Forelimb muscle (tissue), 1 donor: ENCODE measurements at regions not wholly inside any gene's neighbourhood (a gene's known extent, or its start where the extent isn't known, plus 50 kb on each side); places are given as distances from the start of the nearest gene placed in this dataset.
"Not testable (repeated sequence)": the region's sequence is repeated elsewhere in the genome, so short reads cannot be mapped to it uniquely, and the experiment has no call there.

Experiments
- DNase-seq: peaks from one replicate; pipeline ENCODE4 v3.0.0-alpha.2; 2013; ENCODE audit warnings: low read depth

GRCh38 chr6:27161115-27161514 lies 86.4 kb upstream of the PRSS16 start:
- DNase-seq, result no peak

DNA sequence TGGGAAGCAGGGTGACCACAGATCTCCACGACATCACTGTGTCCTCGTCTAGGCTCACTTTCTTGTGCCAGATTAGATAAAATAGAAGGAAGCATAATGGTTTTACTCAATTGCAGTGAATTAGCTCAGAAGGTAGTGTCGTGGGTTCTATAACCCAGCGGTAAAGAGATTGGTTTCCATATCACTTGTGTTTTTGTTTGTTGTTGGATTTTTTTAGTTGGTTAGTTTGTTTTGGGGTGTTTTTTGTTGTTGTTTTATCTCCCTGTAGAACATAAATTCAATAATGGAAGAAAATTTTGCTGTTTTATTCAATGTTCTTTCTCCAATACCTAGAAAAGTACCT lies 85.9 kb upstream of the PRSS16 start:
- no peak for DNase-seq

- DNase-seq, result no peak
These were observed 85.4 kb upstream of the PRSS16 start for GRCh38 chr6:27161946-27162603.

DNA sequence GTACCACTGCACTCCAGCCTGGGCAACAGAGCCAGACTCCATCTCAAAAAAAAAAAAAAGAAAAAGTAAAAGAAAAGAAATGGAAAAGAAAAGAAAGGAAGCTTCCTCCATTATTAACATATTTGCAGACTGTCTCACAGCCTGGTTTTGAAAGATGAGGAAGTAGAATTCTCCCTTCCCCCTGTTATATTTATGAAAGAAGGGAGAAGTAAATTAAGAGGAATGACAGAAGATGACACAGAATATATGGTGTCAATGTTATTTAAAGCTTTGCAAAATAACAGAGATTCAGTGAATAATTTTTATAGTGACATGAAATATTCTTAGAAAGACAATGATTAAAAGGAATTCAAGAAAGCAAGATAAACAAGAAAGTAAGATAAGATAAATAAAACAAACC lies 83.7 kb upstream of the PRSS16 start:
- DNase-seq, result no peak

DNA sequence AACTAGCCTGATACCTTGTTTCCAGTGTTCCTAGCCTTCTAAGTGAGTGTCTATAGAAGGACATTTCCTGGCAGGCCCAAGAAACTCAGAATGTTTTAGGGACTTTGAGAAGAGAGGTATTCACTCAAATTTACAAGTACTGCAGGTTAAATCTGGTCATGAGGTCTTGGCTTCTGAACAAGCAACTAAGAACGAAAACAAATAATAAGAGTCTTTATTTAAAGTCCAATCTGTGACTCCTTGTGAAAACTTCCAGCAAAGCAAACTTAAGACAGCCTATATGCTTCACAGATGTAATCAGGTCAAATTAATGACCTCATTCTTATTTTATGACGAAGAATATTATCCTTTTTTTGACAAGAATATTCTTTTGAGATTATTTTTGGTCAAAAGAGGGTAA lies 79.4 kb upstream of the PRSS16 start:
- no peak for DNase-seq

DNA sequence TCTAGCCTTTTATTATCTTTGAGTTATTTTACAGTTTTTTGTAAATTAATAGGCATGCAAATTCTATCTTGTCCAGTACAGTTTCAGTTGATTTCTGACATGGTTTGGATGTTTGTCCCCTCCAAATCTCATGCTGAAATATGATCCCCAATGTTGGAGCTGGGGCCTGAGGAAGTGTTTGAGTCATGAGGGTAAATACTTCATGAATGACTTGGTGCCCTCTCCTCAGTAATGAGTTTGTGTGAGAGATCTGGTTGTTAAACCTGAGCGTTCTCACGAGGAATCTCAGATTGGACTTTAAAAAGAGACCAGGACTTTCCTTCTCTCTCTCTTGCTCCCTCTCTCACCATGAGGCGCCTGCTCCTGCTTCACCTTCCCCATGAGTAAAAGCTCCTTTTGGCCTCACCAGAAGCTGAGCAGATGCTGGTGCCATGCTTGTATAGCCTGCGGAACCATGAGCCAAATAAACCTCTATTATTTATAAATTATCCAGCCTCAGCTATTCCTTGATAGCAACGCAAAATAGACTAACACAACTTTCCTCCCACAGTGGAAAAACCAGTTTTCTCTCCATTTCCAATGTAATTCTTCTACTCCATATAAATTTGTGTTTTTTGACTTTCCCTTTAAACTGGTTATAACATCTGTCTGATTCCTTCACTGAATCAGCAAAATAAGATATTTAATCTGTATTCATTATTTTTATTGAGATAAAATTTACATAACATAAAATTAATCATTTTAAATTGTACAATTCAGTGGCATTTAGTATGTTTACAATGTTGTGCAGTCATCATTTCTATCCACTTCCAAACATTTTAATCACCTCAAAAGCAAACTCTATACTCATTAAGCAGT lies 78.7 kb upstream of the PRSS16 start:
- DNase-seq, result no peak

DNA sequence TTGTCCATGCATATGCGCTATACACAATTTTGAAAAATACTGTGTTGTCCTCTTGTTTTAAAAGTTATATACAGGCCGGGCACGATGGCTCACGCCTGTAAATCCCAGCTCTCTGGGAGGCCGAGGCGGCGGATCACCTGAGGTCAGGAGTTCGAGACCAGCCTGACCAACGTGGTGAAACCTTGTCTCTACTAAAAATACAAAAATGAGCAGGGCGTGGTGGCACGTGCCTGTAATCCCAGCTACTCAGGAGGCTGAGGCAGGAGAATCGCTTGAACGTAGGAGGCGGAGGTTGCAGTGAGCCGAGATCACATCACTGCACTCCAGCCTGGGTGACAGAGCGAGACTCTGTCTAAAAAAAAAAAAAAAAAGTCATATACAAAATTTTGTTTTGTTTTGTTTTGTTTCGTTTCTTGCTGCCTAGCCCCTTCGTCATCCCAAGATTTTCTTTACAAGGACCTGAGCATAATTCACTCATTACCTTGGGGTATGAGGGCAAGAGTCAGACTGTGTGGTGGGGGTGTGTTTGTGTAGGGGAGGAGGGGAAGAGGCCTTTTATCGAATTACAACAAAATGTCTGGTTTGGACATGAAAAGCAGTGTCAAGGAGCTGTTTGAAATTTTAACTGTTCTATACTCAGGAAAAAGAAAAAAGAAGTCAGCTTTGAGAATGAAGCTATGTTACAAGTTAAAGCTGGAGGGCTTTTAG lies 74.8 kb upstream of the PRSS16 start:
- DNase-seq, result not testable (repeated sequence)

DNA sequence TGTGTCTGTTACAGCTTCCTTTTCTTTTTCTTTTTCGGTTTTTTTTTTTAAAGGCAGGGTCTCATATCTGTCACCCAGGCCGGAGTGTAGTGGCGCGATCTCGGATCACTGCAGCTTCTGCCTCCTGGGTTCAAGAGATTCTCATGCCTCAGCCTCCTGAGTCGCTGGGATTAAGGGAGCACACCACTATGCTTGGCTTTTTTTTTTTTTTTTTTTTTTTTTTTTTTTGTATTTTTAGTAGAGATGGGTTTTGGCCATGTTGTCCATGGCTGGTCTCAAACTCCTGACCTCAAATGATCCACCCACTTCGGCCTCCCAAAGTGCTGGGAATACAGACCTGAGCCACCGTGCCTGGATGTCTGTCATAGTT lies 74.3 kb upstream of the PRSS16 start:
- not testable (repeated sequence) for DNase-seq

DNA sequence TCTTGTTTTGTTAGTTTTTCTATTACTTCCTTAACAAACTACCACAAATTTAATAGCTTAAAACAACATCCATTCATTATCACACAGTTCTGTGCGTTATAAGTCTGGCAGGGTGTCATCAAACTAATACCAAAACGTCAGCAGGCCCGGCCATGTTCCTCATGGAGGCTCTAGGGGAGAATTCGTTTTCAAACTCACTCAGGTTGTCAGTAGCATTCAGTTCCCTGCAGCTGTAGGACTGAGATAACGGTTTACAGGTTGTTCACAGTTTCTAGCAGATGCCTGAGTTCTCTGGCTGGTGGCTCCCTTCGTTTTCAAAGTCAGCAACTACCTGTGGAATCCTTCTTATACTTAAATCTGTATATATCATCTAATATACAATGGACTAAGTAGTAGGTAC lies 72.5 kb upstream of the PRSS16 start:
- DNase-seq, result no peak

DNA sequence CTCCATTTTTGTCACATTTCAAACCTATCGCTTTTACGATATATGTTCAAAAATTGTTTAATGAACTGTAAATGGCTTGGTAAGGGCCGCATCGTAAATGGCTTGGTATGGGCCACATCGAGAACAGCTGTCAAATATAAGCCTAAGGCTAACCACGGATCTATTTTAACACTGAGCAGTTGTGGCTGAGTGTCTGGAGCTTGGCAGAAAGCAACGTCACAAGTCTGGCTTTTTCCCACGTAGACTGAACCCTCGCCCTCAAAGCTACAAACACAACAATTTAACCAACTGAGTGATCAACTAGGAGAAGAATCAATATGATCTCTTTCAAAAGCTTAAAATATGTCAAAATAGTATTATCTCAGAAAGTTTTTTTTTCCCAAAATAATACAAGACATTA lies 71.4 kb upstream of the PRSS16 start:
- no peak for DNase-seq

GRCh38 chr6:27176523-27177484 lies 70.7 kb upstream of the PRSS16 start:
- no peak for DNase-seq

DNA sequence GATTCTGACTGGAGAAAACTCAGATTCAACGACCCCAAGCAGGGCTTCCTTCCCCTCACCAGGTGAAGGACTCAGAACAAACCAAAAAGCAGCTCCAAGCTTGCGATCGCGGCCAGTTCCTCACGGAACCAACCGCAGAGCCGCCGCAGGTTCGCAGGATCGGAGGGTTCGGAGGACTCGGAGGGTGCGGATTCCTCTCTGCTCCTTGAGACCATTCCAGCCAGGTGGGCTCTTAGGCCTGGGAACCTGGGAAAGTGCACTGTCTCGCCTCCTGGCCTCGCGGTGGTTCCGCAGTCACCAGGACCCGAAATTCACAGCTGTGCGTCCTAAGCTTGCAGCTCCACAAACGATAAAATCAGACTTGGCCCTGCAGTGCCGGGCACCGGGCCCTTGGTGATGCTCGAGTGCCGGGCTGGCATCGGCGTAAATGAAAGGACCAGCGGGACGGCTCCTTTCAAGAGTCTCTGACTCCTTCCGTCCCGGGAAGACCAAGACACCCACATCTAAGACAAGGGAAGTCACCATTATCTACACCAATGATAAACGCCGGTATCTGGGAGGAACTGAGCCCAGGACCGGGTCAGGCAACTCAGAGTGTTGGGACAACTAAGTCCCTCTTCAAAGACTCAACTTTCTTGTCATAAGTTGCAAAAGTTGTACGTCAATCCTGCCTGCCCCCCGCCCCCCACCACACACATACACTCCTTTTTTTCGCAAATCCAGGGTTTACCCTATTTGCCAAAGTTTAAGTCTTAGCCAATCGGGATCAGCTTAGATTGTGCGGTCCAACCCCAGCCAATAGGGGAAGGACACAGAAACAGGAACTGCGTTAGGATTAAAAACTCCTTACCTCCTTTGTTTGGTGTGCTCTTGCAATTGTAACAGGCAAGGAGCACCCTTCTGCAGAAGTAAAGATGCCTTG lies 69.8 kb upstream of the PRSS16 start:
- DNase-seq, result no peak

- DNase-seq, result no peak
These were observed 69.1 kb upstream of the PRSS16 start for GRCh38 chr6:27178407-27178730.

DNA sequence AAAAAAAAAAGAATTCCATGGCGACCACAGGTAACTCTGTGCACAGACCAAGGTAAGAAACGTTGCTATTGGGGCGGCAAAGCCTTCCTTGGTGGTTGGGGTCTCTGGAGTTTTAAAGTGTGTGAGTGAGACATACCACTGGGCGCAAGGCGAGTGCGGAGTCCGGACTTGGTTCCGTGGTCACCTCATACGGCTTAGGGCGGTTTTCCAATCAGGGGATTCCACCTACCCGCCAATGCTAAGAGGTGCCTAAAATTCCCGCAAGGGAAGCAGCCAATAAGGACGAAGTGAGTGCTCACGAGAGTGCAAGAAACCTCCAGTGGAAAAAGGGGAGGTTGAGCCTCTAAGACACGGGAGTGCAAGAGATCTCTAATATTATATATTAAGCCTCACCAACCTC lies 68.6 kb upstream of the PRSS16 start:
- no peak for DNase-seq

DNA sequence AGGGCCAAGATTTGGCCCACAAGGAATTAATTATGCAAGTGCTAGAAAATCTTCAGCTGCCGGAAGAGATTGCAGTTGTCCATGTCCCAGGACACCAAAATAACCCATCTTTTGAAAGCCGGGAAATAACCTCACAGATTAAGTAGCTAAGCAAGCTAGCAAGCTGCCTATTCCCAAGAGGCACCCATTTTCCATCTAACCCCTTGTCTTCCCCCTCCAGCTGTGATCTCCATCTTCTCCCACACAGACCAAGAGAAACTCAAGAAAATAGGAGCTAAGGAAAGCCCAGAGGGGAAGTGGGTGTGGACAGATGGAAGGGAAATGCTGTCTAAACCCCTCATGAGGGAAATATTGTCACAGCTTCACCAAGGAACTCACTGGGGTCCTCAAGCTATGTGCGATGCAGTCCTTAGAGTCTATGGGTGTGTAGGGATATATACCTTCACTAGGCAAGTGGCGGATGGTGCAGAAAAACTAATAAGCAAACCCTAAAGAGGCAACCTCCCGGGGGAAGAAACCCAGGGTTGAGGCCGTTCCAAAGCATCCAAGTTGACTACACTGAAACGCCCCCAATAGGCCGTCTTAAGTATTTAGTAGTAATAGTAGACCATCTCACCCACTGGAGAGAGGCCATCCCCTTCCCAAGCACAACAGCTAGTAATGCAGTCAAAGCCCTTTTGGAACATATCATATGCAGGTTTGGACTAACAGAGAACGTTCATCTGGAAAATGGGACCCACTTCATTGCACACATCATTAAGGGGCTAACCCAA lies 64.3 kb upstream of the PRSS16 start:
- no peak for DNase-seq

GRCh38 chr6:27187231-27188060 lies 60.1 kb upstream of the PRSS16 start:
- DNase-seq, result no peak

DNA sequence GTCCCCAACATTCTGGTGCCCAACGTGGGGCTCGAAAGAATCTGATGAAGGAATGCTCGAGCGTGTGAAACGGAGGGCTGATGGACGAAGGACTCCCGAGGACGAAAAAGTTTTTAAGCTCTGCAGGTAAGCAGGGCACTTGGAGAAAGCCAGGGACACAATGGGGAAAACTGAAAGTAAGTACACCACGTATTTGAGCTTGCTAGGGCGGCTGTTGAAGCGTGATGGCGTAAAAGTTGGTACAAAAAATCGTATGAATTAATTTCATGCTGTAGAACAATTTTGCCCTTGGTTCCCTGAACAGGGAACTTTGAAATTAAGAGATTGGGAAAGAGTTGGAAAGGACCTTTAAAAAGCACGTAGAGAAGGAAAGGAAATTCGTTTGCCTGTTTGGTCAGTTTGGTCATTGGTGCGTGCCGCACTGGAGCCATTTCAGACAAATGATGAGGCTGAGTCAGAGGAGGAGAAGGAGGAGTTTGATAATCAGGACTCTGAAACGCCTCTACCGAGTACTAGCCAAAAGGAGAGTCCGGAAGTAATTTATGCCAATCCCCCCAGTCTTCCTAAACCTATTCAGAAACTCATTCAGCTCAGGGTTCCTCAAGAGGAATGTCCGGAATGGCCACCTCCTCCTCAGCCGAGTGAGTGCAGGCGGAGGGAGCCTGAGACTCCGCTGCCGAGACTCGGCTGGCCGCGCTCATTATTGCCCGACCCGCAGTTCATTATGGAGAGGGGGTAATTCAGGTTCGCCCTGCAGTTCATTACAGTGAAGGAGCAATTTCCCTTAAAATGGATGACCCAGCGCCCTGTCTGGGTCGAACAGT lies 59.2 kb upstream of the PRSS16 start:
- peak; percentile 75 for DNase-seq

GRCh38 chr6:27188885-27189418 lies 58.5 kb upstream of the PRSS16 start:
- peak; percentile 77 for DNase-seq
